Neural cell (in vitro differentiated cells): ENCODE measurements at regions not wholly inside any gene's neighbourhood (a gene's known extent, or its start where the extent isn't known, plus 50 kb on each side); places are given as distances from the start of the nearest gene placed in this dataset.

Source experiments
- CTCF ChIP-seq: fragments of 450-650 bp; IDR thresholded peaks from 2 replicates; pipeline ENCODE4 v1.5.1; 2014; ENCODE audit warnings: antibody characterized with exemption, mild to moderate bottlenecking, moderate library complexity; ENCODE audit not compliant: poor library complexity, severe bottlenecking
- POLR2AphosphoS5 ChIP-seq: IDR thresholded peaks from 2 replicates; pipeline ENCODE4 v1.6.1; 2012

GRCh38 chr11:82195283-82195682, 538.4 kb downstream of the FAM181B start:
- no peak for TF ChIP-seq CTCF
- TF ChIP-seq POLR2AphosphoS5, result no peak
